SK-N-SH treated with all-trans-retinoic acid at 6 μM for 48 hours (cell line): ENCODE measurements at regions not wholly inside any gene's neighbourhood (a gene's known extent, or its start where the extent isn't known, plus 50 kb on each side); places are given as distances from the start of the nearest gene placed in this dataset.

ENCODE experiments used
- ATAC-seq: fragments of 200-7000 bp; cut with Tn5 transposase; 3 replicates; pipeline ENCODE4 v1.9.1; 2020; ENCODE audit warnings: mild to moderate bottlenecking, moderate library complexity
- ARNTL ChIP-seq: fragments of 450-650 bp; formaldehyde crosslinking; IDR thresholded peaks from 2 replicates; pipeline ENCODE4 v1.5.0; 2020; ENCODE audit warnings: low read depth, mild to moderate bottlenecking, moderate library complexity, borderline replicate concordance
- CREB5 ChIP-seq: fragments of 250-450 bp; sonication (Bioruptor Pico); IDR thresholded peaks from 2 replicates; pipeline ENCODE4 v1.5.1; 2020; ENCODE audit warnings: low read depth, mild to moderate bottlenecking, moderate library complexity
- CSDC2 ChIP-seq: fragments of 250-450 bp; sonication (Bioruptor Pico); IDR thresholded peaks from 2 replicates; pipeline ENCODE4 v1.5.0; 2020; ENCODE audit warnings: mild to moderate bottlenecking, moderate library complexity
- CSRNP3 ChIP-seq: fragments of 250-450 bp; sonication (Bioruptor Pico); IDR thresholded peaks from 2 replicates; pipeline ENCODE4 v1.5.1; 2021; ENCODE audit warnings: mild to moderate bottlenecking, moderate library complexity
- ESRRG ChIP-seq: fragments of 250-450 bp; sonication (Bioruptor Pico); IDR thresholded peaks from 2 replicates; pipeline ENCODE4 v1.6.1; 2021; ENCODE audit warnings: mild to moderate bottlenecking
- ISL1 ChIP-seq: fragments of 250-450 bp; sonication (Bioruptor Pico); IDR thresholded peaks from 2 replicates; pipeline ENCODE4 v2.1.2; 2022; ENCODE audit warnings: mild to moderate bottlenecking, moderate library complexity
- OSR1 ChIP-seq: fragments of 250-450 bp; sonication (Bioruptor Pico); IDR thresholded peaks from 2 replicates; pipeline ENCODE4 v1.8.0; 2022; ENCODE audit warnings: moderate library complexity, mild to moderate bottlenecking, inconsistent platforms
- PPARA ChIP-seq: fragments of 250-450 bp; sonication (Bioruptor Pico); IDR thresholded peaks from 2 replicates; pipeline ENCODE4 v1.5.0; 2020; ENCODE audit warnings: mild to moderate bottlenecking, borderline replicate concordance
- RARB ChIP-seq: fragments of 250-450 bp; sonication (Bioruptor Pico); IDR thresholded peaks from 2 replicates; pipeline ENCODE4 v1.8.0; 2021; ENCODE audit warnings: mild to moderate bottlenecking, moderate library complexity
- SNAI2 ChIP-seq: fragments of 250-450 bp; sonication (Bioruptor Pico); IDR thresholded peaks from 2 replicates; pipeline ENCODE4 v1.5.0; 2020; ENCODE audit warnings: mild to moderate bottlenecking, moderate library complexity
- TCF4 ChIP-seq: fragments of 250-450 bp; sonication (Bioruptor Pico); IDR thresholded peaks from 2 replicates; pipeline ENCODE4 v1.8.0; 2021; ENCODE audit warnings: mild to moderate bottlenecking, moderate library complexity, borderline replicate concordance
- TOX ChIP-seq: fragments of 250-450 bp; sonication (Bioruptor Pico); IDR thresholded peaks from 2 replicates; pipeline ENCODE4 v1.8.0; 2021; ENCODE audit warnings: mild to moderate bottlenecking, moderate library complexity, borderline replicate concordance
- ZC3H10 ChIP-seq: fragments of 250-450 bp; sonication (Bioruptor Pico); IDR thresholded peaks from 2 replicates; pipeline ENCODE4 v1.5.1; 2021; ENCODE audit warnings: mild to moderate bottlenecking, moderate library complexity
- ZFP3 ChIP-seq: fragments of 250-450 bp; sonication (Bioruptor Pico); IDR thresholded peaks from 2 replicates; pipeline ENCODE4 v1.5.0; 2020; ENCODE audit warnings: mild to moderate bottlenecking, moderate library complexity
- ZNF565 ChIP-seq: fragments of 450-650 bp; formaldehyde crosslinking; conservative IDR thresholded peaks from 2 replicates; pipeline ENCODE4 v1.5.0; 2020; ENCODE audit warnings: low read depth, mild to moderate bottlenecking, moderate library complexity
- ZNF70 ChIP-seq: fragments of 450-650 bp; formaldehyde crosslinking; IDR thresholded peaks from 2 replicates; pipeline ENCODE4 v1.5.0; 2020; ENCODE audit warnings: mild to moderate bottlenecking, moderate library complexity
- ZNF8 ChIP-seq: fragments of 450-650 bp; formaldehyde crosslinking; IDR thresholded peaks from 2 replicates; pipeline ENCODE4 v1.5.0; 2020; ENCODE audit warnings: mild to moderate bottlenecking, moderate library complexity
- TF ChIP-seq, protein P1 (sequence below): fragments of 250-450 bp; sonication (Bioruptor Pico); IDR thresholded peaks from 2 replicates; pipeline ENCODE4 v1.8.0; 2021; ENCODE audit warnings: low read depth, mild to moderate bottlenecking, moderate library complexity, borderline replicate concordance
- TF ChIP-seq, protein P2 (sequence below): fragments of 250-450 bp; sonication (Bioruptor Pico); IDR thresholded peaks from 2 replicates; pipeline ENCODE4 v1.8.0; 2020; ENCODE audit warnings: mild to moderate bottlenecking, moderate library complexity, borderline replicate concordance
- TF ChIP-seq, protein P3 (sequence below): fragments of 250-450 bp; sonication (Bioruptor Pico); IDR thresholded peaks from 2 replicates; pipeline ENCODE4 v1.5.0; 2020; ENCODE audit warnings: mild to moderate bottlenecking, moderate library complexity

- TF ChIP-seq PPARA (CRISPR knock-in tag): no peak
- no peak for TF ChIP-seq OSR1 (CRISPR knock-in tag)
- peak; percentile 67; the same call in 1 of the 2 replicates for TF ChIP-seq ZNF70 (CRISPR knock-in tag)
- TF ChIP-seq CSRNP3 (CRISPR knock-in tag): no peak
- no peak for TF ChIP-seq ZC3H10 (CRISPR knock-in tag)
- no peak for TF ChIP-seq CREB5 (CRISPR knock-in tag)
- no peak for TF ChIP-seq CSDC2
- no peak for TF ChIP-seq ZNF565 (CRISPR knock-in tag)
- TF ChIP-seq TOX: no peak
- no peak for TF ChIP-seq RARB (CRISPR knock-in tag)
- TF ChIP-seq ISL1: no peak
- peak; percentile 47; the same call in 1 of the 2 replicates for TF ChIP-seq TCF4 (CRISPR knock-in tag)
- TF ChIP-seq, protein P1, sequence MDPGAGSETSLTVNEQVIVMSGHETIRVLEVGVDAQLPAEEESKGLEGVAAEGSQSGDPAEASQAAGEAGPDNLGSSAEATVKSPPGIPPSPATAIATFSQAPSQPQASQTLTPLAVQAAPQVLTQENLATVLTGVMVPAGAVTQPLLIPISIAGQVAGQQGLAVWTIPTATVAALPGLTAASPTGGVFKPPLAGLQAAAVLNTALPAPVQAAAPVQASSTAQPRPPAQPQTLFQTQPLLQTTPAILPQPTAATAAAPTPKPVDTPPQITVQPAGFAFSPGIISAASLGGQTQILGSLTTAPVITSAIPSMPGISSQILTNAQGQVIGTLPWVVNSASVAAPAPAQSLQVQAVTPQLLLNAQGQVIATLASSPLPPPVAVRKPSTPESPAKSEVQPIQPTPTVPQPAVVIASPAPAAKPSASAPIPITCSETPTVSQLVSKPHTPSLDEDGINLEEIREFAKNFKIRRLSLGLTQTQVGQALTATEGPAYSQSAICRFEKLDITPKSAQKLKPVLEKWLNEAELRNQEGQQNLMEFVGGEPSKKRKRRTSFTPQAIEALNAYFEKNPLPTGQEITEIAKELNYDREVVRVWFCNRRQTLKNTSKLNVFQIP (CRISPR knock-in tag): no peak
- TF ChIP-seq, protein P2, sequence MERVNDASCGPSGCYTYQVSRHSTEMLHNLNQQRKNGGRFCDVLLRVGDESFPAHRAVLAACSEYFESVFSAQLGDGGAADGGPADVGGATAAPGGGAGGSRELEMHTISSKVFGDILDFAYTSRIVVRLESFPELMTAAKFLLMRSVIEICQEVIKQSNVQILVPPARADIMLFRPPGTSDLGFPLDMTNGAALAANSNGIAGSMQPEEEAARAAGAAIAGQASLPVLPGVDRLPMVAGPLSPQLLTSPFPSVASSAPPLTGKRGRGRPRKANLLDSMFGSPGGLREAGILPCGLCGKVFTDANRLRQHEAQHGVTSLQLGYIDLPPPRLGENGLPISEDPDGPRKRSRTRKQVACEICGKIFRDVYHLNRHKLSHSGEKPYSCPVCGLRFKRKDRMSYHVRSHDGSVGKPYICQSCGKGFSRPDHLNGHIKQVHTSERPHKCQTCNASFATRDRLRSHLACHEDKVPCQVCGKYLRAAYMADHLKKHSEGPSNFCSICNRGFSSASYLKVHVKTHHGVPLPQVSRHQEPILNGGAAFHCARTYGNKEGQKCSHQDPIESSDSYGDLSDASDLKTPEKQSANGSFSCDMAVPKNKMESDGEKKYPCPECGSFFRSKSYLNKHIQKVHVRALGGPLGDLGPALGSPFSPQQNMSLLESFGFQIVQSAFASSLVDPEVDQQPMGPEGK (CRISPR knock-in tag): no peak
- no peak for TF ChIP-seq SNAI2
- TF ChIP-seq ARNTL (CRISPR knock-in tag): no peak
- no peak for TF ChIP-seq ESRRG
- no peak for ATAC-seq
Measured at GRCh38 chr5:125331987-125332598, 585.7 kb upstream of the ZNF608 start.

DNA sequence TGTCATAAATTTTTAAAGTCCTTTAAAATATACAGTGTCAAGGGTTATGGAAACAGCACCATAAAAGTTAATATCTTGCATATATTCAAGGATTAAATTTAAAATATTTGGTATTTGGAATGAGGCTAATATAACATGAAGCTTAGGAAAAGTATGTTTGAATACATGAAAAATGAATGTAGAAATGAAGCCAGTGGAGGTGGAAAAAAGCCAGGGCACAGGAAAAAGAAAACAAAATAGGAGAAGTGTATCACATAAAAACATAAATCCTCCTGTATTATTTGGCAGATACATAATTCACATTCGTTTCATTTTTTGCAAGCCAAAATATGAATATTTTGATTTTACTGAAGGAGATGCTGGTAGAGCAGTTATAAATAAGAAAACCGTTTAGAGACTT is 587.0 kb upstream of the ZNF608 start:
- TF ChIP-seq CSDC2 (no peak), CREB5 (CRISPR knock-in tag) (no peak), ZFP3 (CRISPR knock-in tag) (no peak), ESRRG (no peak)
- ATAC-seq: no peak

DNA sequence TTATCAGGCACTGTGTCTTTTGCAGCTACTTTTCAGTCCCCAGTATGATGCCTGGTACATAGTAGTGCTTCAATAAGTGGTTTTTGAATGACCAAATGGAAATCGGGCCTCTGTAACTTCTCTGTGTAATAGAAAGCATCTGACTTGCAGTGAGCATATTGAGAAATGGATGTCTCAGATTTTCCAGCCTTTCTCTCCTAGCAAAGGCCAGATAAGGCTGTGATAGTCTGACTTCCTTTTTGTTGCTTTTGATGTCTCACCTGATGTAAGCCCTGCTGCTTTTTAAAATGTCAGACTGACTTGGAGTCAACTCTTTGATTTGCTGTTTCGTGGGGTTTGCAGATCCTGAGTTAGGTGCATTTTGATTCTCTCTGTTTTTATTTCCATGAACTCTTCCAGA is 590.0 kb upstream of the ZNF608 start:
- ATAC-seq: no peak
- TF ChIP-seq CSDC2 (no peak), ISL1 (no peak), ARNTL (CRISPR knock-in tag) (no peak), TCF4 (CRISPR knock-in tag) (no peak), TOX (no peak), OSR1 (CRISPR knock-in tag) (no peak), ZNF565 (CRISPR knock-in tag) (no peak)
- TF ChIP-seq, protein P1 (CRISPR knock-in tag): no peak

GRCh38 chr5:125337294-125337693 is 590.9 kb upstream of the ZNF608 start:
- no peak for ATAC-seq
- no peak for TF ChIP-seq ZNF565 (CRISPR knock-in tag)
- no peak for TF ChIP-seq ESRRG
- no peak for TF ChIP-seq CSDC2
- TF ChIP-seq RARB (CRISPR knock-in tag): no peak
- no peak for TF ChIP-seq ZNF8 (CRISPR knock-in tag)
- TF ChIP-seq CREB5 (CRISPR knock-in tag): no peak
- TF ChIP-seq SNAI2: no peak
- TF ChIP-seq OSR1 (CRISPR knock-in tag): no peak
- TF ChIP-seq, protein P3, sequence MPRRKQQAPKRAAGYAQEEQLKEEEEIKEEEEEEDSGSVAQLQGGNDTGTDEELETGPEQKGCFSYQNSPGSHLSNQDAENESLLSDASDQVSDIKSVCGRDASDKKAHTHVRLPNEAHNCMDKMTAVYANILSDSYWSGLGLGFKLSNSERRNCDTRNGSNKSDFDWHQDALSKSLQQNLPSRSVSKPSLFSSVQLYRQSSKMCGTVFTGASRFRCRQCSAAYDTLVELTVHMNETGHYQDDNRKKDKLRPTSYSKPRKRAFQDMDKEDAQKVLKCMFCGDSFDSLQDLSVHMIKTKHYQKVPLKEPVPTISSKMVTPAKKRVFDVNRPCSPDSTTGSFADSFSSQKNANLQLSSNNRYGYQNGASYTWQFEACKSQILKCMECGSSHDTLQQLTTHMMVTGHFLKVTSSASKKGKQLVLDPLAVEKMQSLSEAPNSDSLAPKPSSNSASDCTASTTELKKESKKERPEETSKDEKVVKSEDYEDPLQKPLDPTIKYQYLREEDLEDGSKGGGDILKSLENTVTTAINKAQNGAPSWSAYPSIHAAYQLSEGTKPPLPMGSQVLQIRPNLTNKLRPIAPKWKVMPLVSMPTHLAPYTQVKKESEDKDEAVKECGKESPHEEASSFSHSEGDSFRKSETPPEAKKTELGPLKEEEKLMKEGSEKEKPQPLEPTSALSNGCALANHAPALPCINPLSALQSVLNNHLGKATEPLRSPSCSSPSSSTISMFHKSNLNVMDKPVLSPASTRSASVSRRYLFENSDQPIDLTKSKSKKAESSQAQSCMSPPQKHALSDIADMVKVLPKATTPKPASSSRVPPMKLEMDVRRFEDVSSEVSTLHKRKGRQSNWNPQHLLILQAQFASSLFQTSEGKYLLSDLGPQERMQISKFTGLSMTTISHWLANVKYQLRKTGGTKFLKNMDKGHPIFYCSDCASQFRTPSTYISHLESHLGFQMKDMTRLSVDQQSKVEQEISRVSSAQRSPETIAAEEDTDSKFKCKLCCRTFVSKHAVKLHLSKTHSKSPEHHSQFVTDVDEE: no peak
- TF ChIP-seq ZFP3 (CRISPR knock-in tag): no peak
- no peak for TF ChIP-seq ISL1
- TF ChIP-seq TCF4 (CRISPR knock-in tag): no peak
